NCI-H2081 treated with DMSO at 0.1 percent for 48 hours (cell line): ENCODE measurements at regions not wholly inside any gene's neighbourhood (a gene's known extent, or its start where the extent isn't known, plus 50 kb on each side); places are given as distances from the start of the nearest gene placed in this dataset.
"Not testable (repeated sequence)": the region's sequence is repeated elsewhere in the genome, so short reads cannot be mapped to it uniquely, and the experiment has no call there.

Source experiments
- DNase-seq: peaks from one replicate; lab custom pipeline; 2025; lab: John Stamatoyannopoulos, UW

DNA sequence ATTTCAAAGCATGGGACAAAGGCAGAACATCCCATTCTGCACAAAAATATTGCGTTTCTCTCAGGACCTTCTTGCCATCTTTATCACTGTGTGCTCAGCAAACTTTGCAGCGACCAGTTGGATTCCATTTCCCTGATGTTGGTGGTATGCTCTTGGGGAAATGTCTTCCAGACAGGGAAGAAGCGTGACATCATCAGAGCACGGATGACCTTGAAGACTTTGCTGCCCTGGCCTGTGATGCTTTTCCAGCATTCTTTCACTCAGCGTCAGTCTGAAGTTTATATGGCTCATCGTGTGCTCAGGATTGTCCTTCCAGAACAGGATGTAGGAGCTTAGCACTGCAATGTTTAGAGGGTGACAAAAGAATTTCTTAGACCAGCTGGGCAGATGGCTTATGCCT lies 131.4 kb upstream of the F3 start:
- no peak for DNase-seq

DNA sequence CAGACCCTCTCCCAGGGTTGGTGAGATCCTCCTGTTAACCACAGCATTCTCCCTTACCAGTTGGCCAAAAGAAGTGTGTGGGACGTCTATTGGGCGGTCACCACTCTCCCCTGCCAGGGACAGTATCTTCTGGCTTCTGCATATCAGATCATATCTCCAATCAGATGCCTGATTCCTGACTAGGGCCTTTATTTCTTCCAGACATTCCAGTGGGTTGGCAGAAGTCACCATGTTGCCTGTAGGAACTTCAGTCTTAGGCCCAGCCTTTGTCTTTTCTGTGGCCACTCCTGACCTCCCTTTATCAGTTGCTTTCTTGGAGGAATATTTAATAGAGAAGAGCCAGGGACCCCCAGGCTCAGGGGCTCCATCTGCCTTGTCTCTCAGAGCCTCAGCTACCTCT lies 130.4 kb upstream of the F3 start:
- DNase-seq, result no peak

DNA sequence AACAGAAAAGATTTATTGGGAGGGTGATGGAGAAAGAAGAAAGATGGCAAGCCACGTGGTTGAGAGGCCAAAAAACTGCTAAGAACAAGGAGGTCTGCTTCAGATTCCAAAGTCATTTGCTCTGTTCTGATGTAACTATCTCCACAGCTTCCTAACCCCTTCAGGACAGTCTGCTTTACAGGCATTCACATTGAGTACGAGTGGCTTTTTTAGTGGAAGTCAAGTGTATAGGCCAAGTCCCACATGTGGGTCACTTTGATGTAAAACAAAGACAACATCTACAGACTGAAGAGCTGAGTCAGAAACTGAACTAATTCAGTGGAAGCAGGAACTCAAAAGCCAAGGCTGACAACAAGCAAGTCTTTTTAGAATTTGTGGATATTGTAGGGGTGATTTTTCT lies 128.7 kb upstream of the F3 start:
- DNase-seq, result no peak

DNA sequence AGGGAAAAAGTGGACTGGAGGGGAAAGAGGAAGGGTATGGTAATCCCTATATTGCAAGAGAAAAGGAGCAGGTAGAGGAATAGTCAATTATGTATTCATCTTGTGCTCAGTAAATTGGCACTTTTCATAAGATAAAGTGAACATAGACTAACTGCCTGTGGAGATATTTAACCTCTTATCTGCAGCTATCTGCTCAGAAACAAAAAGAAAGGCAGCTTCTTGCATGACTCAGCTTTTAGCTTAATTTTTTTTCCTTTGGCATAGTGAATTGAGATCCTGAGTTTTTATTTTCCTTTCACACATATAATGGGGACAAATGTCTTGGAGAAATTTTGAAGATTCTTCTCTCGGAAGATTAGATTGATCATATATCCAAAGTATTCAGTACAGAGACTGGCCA lies 127.6 kb upstream of the F3 start:
- DNase-seq, result no peak

DNA sequence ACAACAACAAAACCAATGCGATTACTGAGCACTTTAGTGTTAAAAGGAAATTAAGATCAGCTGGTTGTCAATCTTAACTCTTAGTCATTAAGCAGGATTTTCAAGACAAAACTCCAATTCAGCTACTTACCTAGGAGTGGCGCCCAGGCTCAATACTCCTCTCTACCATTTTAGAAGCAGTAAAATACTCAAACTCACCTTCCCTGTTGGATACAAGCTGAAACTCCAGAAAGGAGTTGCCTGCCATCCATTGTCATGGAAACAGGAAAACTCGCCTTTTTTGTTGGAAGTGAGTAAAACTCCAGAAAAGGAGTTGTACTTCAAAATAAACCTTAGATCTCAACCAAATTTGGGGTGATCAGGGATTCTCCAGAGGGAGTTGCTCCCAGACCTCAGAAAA lies 127.0 kb upstream of the F3 start:
- DNase-seq, result no peak

DNA sequence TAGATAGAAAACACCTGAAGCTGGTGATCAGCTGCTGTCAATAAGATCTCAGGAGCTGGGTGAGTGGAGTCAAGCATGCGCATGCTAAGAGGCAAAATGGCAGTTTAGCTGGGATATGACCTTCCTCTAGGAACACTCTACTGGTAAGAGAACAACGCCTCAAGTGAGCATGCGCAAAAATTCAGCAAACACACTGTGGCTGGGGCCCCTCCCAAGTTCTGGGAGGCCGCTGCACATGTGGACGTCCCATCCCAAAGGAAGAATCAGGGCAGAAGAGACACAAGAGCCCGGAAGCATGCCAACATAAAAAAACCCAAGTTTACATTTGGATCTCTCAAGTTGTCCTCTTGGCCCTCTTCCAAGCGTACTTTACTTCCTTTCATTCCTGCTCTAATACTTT lies 126.3 kb upstream of the F3 start:
- DNase-seq, result no peak

DNA sequence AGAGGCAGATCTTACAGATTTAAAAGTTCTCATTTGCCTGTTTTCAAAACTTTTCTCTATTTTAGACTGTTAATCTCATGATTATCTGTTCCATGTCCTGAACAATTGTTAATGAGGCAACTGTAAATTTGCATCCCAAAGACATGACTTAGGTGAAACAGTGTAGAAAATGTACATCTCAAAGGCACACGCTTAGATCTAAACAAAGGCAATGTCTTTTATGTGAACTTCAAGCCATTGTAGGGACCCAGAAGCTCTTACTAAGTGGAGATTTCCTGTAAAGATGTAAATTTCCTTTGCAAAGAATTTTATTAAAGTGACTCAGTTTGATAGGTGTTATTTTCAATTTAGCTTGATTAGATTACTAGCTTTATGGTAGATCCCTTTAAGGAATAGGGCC lies 125.2 kb upstream of the F3 start:
- DNase-seq, result no peak

DNA sequence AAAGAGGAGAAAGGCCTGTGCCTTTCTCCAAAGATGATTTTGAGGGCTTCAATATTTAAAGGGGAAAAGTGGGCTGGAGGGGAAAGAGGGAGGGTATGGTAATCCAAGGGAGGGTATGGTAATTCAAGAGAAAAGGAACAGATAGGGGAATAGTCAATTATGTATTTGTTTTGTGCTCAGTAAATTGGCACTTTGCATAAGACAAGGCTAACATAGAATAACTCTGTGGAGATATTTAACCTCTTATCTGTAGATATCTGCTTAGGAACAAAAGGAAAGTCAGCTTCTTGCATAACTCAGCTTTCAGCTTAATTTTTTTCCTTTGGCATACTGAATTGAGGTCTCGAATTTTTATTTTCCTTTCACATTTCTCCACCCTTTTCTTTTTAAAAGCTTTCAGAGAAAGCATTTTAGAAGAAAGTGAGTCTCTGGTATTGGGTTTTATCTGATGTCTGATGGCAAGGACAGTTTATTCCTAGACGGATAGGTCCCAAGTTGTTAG lies 119.9 kb upstream of the F3 start:
- no peak for DNase-seq

DNA sequence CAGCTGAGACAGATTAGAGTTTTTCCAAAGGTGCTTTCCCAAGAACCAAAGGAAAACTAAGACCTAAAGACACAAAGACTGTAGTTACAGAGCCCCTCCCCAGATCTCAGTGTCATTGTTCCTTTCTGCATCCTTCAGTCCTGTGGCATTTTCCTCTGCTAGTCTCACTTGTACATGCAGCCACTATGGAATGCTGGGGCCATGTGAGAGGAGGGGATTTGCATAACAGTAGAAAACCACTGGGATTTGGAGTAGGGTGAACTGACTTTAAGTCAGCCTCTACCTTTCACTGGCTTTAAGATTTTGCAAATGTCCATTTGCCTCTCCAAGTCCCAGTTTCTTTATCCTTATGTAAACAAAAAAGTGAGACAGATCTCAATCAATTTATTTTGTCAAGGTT lies 119.4 kb upstream of the F3 start:
- no peak for DNase-seq

DNA sequence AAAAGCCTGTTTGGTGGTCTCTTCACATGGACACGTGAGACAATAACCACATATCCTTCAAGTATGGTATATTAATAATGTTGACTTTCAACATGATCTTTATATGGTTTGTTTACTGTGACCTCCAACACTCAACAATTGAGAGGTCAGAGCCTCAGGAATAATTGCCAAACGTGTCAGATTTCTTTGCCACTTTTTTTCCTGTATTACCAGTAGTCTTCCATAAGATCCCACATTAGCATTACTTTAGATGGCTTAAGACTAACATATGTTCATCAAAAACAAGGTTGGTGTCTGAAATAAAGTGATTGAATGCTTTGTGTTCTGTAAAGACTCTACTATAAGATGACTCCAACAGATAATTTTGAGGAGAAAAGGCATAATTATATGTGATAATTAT lies 118.7 kb upstream of the F3 start:
- no peak for DNase-seq

DNA sequence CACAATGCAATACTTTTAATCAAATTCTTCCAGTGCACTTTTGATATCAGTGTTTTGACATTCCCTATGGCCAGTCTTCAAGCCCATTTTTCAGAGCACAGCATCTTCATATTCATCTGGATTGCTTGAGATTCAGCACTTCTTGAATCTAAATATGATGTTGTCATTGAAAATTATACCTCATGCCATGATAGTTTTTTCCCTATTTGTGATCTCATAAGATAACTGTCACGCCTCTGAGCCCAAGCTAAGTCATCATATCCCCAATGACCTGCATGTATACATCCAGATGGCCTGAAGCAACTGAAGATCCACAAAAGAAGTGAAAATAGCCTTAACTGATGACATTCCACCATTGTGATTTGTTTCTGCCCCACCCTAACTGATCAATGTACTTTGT lies 117.6 kb upstream of the F3 start:
- DNase-seq, result not testable (repeated sequence)

DNA sequence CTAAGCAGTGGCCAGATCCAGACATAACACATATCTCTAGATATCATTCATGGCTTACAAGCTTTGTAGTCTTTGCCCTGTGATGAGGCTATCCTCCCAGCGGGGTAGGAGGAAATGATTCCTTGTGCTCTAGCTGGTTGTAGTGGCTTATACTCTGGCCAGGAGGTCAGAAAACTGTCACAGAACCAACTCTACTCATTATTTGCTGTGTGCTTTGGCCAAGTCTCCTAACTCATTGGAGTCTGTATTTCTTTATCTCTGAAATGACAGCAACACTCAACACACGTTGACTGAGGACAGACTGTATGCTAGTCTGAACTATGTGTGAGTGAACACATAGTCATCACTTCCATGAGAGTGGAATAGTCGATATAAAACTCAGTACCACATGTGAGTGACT lies 116.7 kb upstream of the F3 start:
- no peak for DNase-seq

DNA sequence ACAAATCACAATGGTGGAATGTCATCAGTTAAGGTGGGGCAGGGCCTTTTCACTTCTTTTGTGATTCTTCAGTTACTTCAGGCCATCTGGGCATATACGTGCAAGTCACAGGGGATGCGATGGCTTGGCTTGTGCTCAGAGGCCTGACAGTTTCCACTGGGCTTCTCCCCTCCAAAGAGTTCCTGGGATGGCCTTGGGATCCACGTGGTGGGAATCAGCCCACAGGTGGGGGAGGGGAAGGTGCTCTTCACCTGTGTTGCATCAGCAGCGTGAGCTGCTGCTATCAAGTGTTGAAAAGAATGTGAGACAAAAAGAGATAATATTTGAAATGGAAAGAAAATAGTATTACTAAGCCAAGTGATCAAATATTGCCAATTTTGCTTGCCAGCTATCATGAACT lies 116.2 kb upstream of the F3 start:
- DNase-seq, result not testable (repeated sequence)

DNA sequence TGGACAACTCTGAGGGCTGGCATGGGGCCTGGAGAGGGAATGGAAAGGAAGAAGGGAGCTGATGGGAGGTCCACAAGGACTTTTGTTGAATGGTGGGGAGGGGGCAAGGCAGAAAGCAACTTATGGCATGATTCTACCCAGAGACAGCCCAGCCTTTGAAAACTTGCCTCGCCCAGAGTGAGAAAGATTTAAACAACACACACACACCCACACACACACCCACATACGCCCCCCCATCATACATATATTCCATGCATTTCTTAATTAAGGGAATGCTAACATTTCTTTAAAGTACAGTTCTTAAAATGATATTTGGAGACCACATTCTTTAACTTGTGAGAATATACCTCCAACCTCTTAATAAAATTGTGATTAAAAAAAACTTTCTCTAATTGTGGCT lies 115.4 kb upstream of the F3 start:
- DNase-seq, result no peak

DNA sequence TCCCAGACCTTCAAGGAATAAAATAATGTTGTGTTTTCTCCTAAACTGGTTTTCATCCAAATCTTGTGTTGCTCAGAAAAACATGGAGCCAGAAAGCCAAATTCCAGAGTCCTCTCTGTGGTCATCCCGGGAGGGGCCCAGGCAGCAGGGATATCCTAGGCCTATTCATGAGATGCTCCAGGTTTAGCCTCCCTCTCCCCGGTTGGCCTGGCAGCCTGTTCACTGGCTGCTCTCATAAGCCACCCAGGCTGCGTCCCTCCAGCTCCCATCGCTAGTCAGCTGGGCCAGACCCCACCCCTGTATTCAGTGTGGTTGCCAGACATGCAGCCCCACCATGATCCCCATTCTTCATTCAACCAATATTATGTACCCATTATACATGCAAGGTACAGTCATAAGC lies 113.4 kb upstream of the F3 start:
- no peak for DNase-seq

DNA sequence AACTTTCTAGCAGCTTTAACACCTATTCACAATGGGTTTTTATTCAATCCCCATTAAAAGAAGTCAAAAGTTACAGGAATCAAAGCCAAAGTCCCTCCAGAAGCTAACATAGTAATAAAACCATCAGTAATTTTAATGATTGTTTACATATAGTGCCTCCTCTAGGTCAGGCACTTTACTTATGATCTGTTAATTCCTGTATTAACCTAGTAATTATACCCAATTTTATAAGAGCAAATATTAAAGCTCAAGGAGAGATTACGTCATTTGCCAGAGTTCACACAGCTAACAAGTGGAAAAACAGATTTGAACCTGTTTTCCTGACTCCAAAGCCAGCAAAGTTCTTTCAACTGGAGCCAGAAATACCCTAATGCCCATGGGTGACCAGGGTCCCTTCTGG lies 112.9 kb upstream of the F3 start:
- DNase-seq, result no peak

DNA sequence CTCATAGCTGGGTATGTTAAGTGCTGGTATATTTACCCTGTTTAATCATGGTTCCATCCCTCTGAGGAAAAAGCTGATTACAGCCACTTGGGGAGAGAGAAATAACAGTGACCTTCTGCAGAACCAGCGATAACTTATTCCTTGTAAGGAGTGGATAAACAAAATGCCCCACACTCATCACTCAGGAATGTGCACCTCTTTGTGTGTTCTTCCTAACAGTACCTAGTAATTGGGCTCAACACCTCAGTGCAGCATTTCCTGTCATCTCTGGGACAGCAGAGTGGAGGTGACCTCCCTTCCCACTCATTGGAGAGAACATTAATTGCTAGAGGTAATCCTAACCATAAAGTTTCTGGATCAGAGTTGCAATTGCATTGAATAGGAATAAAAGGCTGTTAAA lies 112.5 kb upstream of the F3 start:
- no peak for DNase-seq

DNA sequence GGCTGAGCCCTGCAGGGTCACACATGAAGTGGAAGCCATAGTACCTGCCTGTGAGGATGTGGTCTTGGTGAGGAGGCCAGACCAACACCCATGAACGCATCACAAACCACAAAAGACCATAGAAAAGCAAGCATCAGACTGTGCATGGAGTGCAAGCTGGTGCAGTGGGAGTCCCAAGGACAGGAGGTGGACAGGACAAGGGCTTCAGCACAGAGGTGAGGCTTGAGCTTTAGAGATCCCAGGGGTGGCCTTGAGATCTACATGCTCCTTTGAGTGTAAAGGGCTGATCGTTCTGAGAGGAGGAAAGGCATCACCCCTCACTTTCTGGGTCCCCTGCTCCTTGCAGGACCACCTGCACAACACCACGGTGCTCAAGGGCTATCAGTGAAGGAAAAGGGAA lies 111.9 kb upstream of the F3 start:
- no peak for DNase-seq

DNA sequence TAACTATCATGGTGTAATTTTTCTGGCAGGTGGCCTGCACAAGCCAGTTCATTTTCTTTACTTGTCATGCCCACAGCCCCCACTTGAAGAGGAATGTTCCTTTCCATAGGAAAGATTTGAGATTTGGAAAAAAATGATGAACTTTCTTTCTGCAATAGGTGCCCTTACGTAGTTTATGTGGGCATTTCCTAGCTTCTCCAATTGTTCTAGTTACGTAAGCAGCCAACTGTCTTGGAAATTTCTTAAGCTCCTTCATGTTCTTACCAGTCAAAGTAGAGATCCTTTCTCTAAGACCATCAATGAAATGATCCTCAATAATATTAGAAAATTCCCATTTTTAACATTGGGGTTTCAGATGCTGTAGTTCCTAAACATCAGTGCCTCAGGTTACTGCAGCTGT lies 109.5 kb upstream of the F3 start:
- DNase-seq, result no peak

DNA sequence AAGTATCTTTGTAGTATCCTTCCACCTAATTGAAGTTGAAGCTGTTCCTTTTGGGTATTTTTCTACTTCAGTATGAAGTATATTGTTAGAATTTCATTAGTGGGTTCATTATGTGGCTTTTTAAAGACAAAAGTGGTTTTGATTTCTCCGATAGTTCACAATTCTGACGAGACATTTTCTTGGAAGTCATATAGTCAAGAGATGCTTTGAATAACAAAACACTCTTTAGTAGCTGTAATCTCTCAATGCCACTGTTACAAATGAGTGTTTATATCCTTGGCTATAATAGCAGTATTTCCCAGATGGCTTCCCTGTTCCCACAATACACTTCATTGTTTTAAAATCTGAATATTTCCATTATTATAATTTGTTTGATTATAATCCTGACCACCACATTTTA lies 108.7 kb upstream of the F3 start:
- DNase-seq, result no peak

DNA sequence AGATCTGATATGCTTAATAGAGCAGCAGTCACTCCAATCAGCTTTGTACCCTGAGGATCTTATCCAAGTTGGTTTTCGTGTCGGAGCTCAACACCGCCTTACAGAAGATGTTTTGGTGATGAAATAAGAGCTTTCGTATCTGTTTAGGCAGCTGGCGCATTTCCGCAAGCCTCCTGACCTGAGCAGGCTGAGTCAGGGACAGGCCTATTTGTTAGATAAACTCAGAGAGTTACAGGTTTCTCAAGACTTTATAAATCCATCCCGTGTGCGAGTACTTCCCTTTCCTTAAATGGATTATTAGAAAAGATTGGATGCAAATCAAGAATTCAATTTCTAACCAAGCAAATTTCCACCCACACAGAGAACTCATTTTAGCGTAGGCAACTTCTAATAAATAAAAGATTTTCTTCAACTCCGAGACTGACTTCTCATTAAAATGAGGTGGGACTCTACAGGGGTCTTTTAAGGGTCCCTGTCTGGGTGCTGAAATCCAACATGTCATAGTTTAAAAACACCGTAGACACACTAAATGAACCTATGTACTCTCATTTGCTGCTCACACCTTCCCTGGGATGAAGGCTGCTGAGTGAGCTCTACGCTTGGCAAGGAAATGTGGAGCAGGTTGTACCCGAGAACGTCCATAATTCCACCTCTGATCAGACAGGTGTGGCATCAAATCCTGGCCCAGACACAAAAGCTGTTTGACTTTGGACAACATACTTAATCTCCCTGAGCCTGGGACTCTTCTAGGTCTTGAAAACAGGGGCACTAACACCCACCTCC lies 106.9 kb upstream of the F3 start:
- no peak for DNase-seq

DNA sequence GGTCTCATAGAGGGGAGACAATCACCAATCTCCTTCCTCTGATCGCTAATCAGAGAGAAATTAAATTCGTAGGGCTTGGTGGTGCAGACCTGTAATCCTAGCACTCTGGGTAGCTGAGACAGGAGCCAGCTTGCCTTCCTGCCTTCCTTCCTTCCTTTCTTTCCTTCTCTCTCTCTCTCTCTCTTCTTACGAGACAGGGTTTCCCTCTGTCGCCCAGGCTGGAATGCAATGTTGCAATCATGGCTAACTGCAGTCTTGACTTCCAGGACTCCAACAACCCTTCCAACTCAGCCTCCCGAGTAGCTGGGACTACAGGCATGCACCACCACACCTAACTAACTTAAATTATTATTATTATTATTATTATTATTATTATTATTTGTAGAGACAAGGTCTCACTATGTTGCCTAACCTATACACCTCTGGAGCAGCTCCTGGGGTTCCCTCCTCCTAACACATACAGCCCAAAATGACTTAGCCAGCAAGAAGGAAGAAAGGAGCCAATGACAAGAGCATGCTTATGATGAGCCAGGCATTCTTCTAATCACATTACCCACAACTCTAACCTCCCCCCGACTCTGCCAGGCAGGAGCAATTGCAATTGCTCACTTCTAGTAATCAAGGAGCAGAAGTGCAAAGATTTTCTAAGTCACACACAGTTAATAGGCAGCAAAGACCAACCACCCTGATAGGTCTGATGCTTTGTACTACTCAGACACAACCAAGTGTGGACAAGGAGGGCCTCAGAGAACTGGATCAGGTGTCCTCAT lies 105.4 kb upstream of the F3 start:
- DNase-seq, result no peak

DNA sequence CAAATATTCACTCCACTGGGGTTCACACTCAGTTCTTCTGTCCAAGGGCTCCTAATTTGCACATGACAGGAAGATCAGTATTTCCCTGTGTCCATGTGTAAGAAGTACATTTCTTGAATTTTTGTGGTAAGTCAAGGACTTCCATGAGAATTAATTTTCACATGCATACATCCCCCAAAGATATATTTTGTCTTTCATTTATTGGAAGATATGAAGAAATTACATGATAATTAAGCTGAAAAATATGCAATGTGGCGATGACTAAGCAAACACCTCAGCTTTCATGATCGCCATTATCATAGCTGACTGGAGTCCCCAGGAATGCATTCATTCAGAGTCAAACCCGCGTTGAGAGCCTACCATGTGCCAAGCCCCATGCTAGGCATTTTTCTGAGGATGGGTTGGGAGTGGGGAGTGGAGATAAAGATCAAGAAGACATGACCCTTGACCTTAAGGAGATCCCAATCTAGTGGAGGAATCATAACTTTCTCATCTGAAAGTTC lies 104.6 kb upstream of the F3 start:
- no peak for DNase-seq

DNA sequence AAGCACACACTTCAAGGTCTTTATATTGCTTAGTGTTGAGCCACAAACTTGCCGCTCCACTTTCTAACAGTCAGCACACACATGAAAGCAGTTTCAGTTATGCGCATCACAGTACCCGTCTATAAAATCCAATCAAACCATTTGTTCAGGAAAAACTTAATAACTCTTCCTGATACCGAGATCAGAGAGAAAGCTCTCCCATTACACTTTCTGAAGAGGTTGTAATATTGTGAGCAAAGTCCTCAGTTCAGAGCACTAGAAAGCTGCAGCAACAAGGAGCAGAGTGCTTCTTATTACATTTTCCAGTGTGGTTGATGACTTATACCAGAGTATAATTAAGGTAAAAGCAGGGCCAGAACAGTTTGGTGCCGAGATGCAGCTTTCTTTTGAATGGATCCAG lies 102.8 kb upstream of the F3 start:
- DNase-seq, result no peak
